GM12878 (cell line): ENCODE measurements at regions not wholly inside any gene's neighbourhood (a gene's known extent, or its start where the extent isn't known, plus 50 kb on each side); places are given as distances from the start of the nearest gene placed in this dataset.

ENCODE experiments used
- ATAC-seq: fragments of 200-7000 bp; cut with Tn5 transposase; 3 replicates; pipeline ENCODE4 v1.9.1; 2020; ENCODE audit warnings: mild to moderate bottlenecking, moderate library complexity
- BruUV-seq: library from RNA; stranded (reverse); fragments of 400-500 nt; replicated peaks from 2 replicates; lab custom pipeline; 2021; lab: Mats Ljungman, UMichigan
- CTCF ChIA-PET: fragments of 300-600 bp; sonication (Branson Sonifier 250); formaldehyde crosslinking; extraction: SDS; loops from one replicate; lab custom pipeline; 2021; ENCODE audit warnings: inconsistent platforms; lab: Yijun Ruan, JAX
- POLR2A ChIA-PET: fragments of 350-600 bp; formaldehyde crosslinking; extraction: SDS; loops from one replicate; lab custom pipeline; 2021; ENCODE audit warnings: inconsistent platforms; lab: Charles Lee
- RAD21 ChIA-PET: fragments of 300-600 bp; sonication (Branson Sonifier 250); formaldehyde crosslinking; loops from one replicate; lab custom pipeline; 2023; ENCODE audit warnings: antibody characterized with exemption; ENCODE audit not compliant: unreplicated experiment; lab: Charles Lee
- SMC1A ChIA-PET: fragments of 300-600 bp; sonication (Branson Sonifier 250); formaldehyde crosslinking; loops from one replicate; lab custom pipeline; 2023; ENCODE audit not compliant: unreplicated experiment, uncharacterized antibody; lab: Charles Lee
- DNase-seq: peaks from one replicate; pipeline ENCODE4 v3.0.0-alpha.2; 2011; ENCODE audit warnings: low read depth, low spot score
- FAIRE-seq: peaks from 3 replicates; lab custom pipeline; 2011; peaks lifted over from hg19 to GRCh38; lab: Jason Lieb, UNC
- H2AFZ ChIP-seq: 2 replicates; pipeline ENCODE4 v1.6.0; 2011; ENCODE audit warnings: low read depth, low read length, control low read depth; ENCODE audit not compliant: control insufficient read depth
- H3K27ac ChIP-seq: 2 replicates; pipeline ENCODE4 v1.5.1; 2011; ENCODE audit warnings: control low read depth; ENCODE audit not compliant: control insufficient read depth, insufficient read depth
- H3K27me3 ChIP-seq, 2 experiments: replicated peaks in 1 of 2; 2 replicates each; pipeline versions ENCODE4 v1.6.0 to v1.6.1; 2011; ENCODE audit warnings: low read length in 1 of 2; ENCODE audit not compliant: control insufficient read depth in 2 of 2, insufficient read depth in 2 of 2
- H3K36me3 ChIP-seq, 2 experiments: 2 replicates each; pipeline ENCODE4 v1.5.1; 2011; ENCODE audit warnings: low read length in 1 of 2; ENCODE audit not compliant: control insufficient read depth in 2 of 2, insufficient read depth in 2 of 2
- H3K4me1 ChIP-seq: 2 replicates; pipeline ENCODE4 v1.6.1; 2011; ENCODE audit warnings: mild to moderate bottlenecking, low read length, moderate library complexity, mixed read lengths; ENCODE audit not compliant: control insufficient read depth, insufficient read depth
- H3K4me2 ChIP-seq: 2 replicates; pipeline ENCODE4 v1.6.0; 2011; ENCODE audit warnings: control low read depth; ENCODE audit not compliant: control insufficient read depth, insufficient read depth
- H3K4me3 ChIP-seq: fragments of 200-600 bp; sonication (generic); 2 replicates; pipeline ENCODE4 v1.5.1; 2016
- H3K79me2 ChIP-seq: 2 replicates; pipeline ENCODE4 v1.6.0; 2011; ENCODE audit warnings: low read length; ENCODE audit not compliant: control insufficient read depth, insufficient read depth
- H3K9ac ChIP-seq: 2 replicates; pipeline ENCODE4 v1.8.0; 2011; ENCODE audit warnings: low read length, control low read depth, mixed read lengths; ENCODE audit not compliant: control insufficient read depth, insufficient read depth
- H3K9me3 ChIP-seq: replicated peaks from 3 replicates; pipeline ENCODE4 v1.5.1; 2011; ENCODE audit warnings: mild to moderate bottlenecking, low read length; ENCODE audit not compliant: control insufficient read depth, insufficient read depth
- H4K20me1 ChIP-seq: 2 replicates; pipeline ENCODE4 v1.6.0; 2011; ENCODE audit not compliant: control insufficient read depth, insufficient read depth
- E4F1 ChIP-seq: fragments of 450-650 bp; IDR thresholded peaks from 2 replicates; pipeline ENCODE4 v1.6.1; 2018; ENCODE audit warnings: borderline replicate concordance, mild to moderate bottlenecking; ENCODE audit not compliant: partially characterized antibody
- FOS ChIP-seq: IDR thresholded peaks from 3 replicates; pipeline ENCODE4 v1.6.1; 2011; ENCODE audit warnings: borderline replicate concordance; ENCODE audit not compliant: insufficient read length; ENCODE audit errors: extremely low read depth
- FOXK2 ChIP-seq: fragments of 450-650 bp; IDR thresholded peaks from 2 replicates; pipeline ENCODE4 v1.6.1; 2017; ENCODE audit warnings: mild to moderate bottlenecking, moderate library complexity
- MAX ChIP-seq: IDR thresholded peaks from 2 replicates; pipeline ENCODE4 v1.6.1; 2012; ENCODE audit warnings: low read depth, low read length, improper control_type of control experiment
- NR2F1 ChIP-seq: fragments of 450-650 bp; conservative IDR thresholded peaks from 2 replicates; pipeline ENCODE4 v1.6.1; 2017; ENCODE audit warnings: mild to moderate bottlenecking
- POLR2A ChIP-seq: IDR thresholded peaks from 2 replicates; pipeline ENCODE4 v1.6.1; 2011; ENCODE audit warnings: low read depth, mild to moderate bottlenecking, low read length
- RB1 ChIP-seq: fragments of 450-650 bp; formaldehyde crosslinking; IDR thresholded peaks from 2 replicates; pipeline ENCODE4 v1.6.1; 2017; ENCODE audit warnings: mild to moderate bottlenecking, borderline replicate concordance
- RELA ChIP-seq: fragments of 450-650 bp; IDR thresholded peaks from 2 replicates; pipeline ENCODE4 v1.8.0; 2014; ENCODE audit warnings: borderline replicate concordance; ENCODE audit not compliant: partially characterized antibody
- RUNX3 ChIP-seq: IDR thresholded peaks from 2 replicates; pipeline ENCODE4 v1.6.1; 2012; ENCODE audit warnings: low read length, inconsistent platforms
- SIN3A ChIP-seq: IDR thresholded peaks from 2 replicates; pipeline ENCODE4 v1.6.1; 2012; ENCODE audit warnings: low read depth, low read length, improper control_type of control experiment
- SKIL ChIP-seq: fragments of 450-650 bp; IDR thresholded peaks from 2 replicates; pipeline ENCODE4 v1.6.1; 2017; ENCODE audit warnings: mild to moderate bottlenecking, low read depth, inconsistent platforms; ENCODE audit not compliant: poor library complexity, severe bottlenecking
- ZBTB33 ChIP-seq: fragments of 450-650 bp; IDR thresholded peaks from 2 replicates; pipeline ENCODE4 v1.6.1; 2017; ENCODE audit warnings: mild to moderate bottlenecking
- ZNF217 ChIP-seq: fragments of 450-650 bp; IDR thresholded peaks from 2 replicates; pipeline ENCODE4 v1.6.1; 2017; ENCODE audit warnings: antibody characterized with exemption, mild to moderate bottlenecking
- WGBS: methylation state at CpG from one replicate; pipeline ENCODE4 v1.1.6; 2016; ENCODE audit warnings: low lambda C conversion rate; ENCODE audit not compliant: insufficient replicate concordance, insufficient coverage; ENCODE audit errors: missing lambda C conversion rate; 5-methylcytosine and 5-hydroxymethylcytosine counted together
- in situ Hi-C: fragments of 300-500 bp; cut with MboI; formaldehyde crosslinking; loops from 9 replicates; pipeline ENCODE4 v1.14.3; 2018; ENCODE audit warnings: mixed read lengths
- intact Hi-C: fragments of 100-400 bp; cut with micrococcal nuclease; formaldehyde crosslinking; loops from one replicate; pipeline ENCODE4 v1.14.2; 2022; ENCODE audit not compliant: unreplicated experiment

GRCh38 chr3:40768046-40768445 is 243.3 kb downstream of the ZNF621 start:
- H3K9ac ChIP-seq = no peak overlapping the region
- DNase-seq = no peak
- WGBS = 54% methylated on average over 4 of the region's 4 CpGs
- H3K36me3 ChIP-seq = no peaks in the 10 kb centered on the region
- POLR2A ChIA-PET = no interaction called here
- no peaks in the 10 kb centered on the region for H3K9me3 ChIP-seq
- H2AFZ ChIP-seq = no peak overlapping the region
- no peak for ATAC-seq
- H3K4me1 ChIP-seq = no peaks in the 10 kb centered on the region
- RAD21 ChIA-PET = no interaction called here
- SMC1A ChIA-PET = no interaction called here
- no peak overlapping the region for H3K4me2 ChIP-seq
- no peaks in the 10 kb centered on the region for H4K20me1 ChIP-seq
- FAIRE-seq = no peak
- in situ Hi-C loops (no loop called here), intact Hi-C loops (no loop called here)
- TF ChIP-seq POLR2A (no peak), NR2F1 (no peak), RUNX3 (no peak), RELA (no peak)
- H3K27me3 ChIP-seq = no peaks in the 10 kb centered on the region
- no peak overlapping the region for H3K27ac ChIP-seq
- no TSS peak for BruUV-seq
- H3K79me2 ChIP-seq = no peaks in the 10 kb centered on the region
- CTCF ChIA-PET = no interaction called here
- H3K4me3 ChIP-seq = no peak overlapping the region

GRCh38 chr3:40768536-40768935 is 243.8 kb downstream of the ZNF621 start:
- 70% methylated on average over 1 of the region's 1 CpG for WGBS
- ChIA-PET POLR2A (no interaction called here), RAD21 (no interaction called here), CTCF (no interaction called here), SMC1A (no interaction called here)
- intact Hi-C loops = no loop called here
- Histone ChIP-seq H3K27me3 (no peaks in the 10 kb centered on the region), H3K27ac (no peak overlapping the region), H4K20me1 (no peaks in the 10 kb centered on the region), H2AFZ (no peak overlapping the region), H3K9me3 (no peaks in the 10 kb centered on the region), H3K4me3 (no peak overlapping the region), H3K79me2 (no peaks in the 10 kb centered on the region), H3K9ac (no peak overlapping the region), H3K4me2 (no peak overlapping the region), H3K4me1 (no peaks in the 10 kb centered on the region), H3K36me3 (no peaks in the 10 kb centered on the region)
- ATAC-seq (no peak), DNase-seq (no peak), FAIRE-seq (no peak)
- in situ Hi-C loops = no loop called here
- no TSS peak for BruUV-seq
- TF ChIP-seq FOS (no peak), RB1 (no peak), FOXK2 (no peak), ZNF217 (no peak), ZBTB33 (no peak), SIN3A (no peak), E4F1 (no peak), SKIL (no peak), MAX (no peak)
